SK-N-SH (cell line): ENCODE measurements at regions not wholly inside any gene's neighbourhood (a gene's known extent, or its start where the extent isn't known, plus 50 kb on each side); places are given as distances from the start of the nearest gene placed in this dataset.

Source experiments
- CTCF ChIA-PET: fragments of 300-600, 350-600 bp; formaldehyde crosslinking; extraction: SDS; loops from one replicate; lab custom pipeline; 2021; lab: Yijun Ruan, JAX
- POLR2A ChIA-PET: fragments of 350-600 bp; sonication (Branson Sonifier 250); formaldehyde crosslinking; extraction: SDS; loops from one replicate; lab custom pipeline; 2020; ENCODE audit warnings: antibody characterized with exemption, inconsistent platforms; lab: Yijun Ruan, JAX
- DNase-seq: peaks from one replicate; pipeline ENCODE4 v3.0.0; 2012
- H2AFZ ChIP-seq: fragments of 200-600 bp; sonication (generic); 2 replicates; pipeline ENCODE4 v1.8.1; 2016; ENCODE audit warnings: antibody characterized with exemption, mild to moderate bottlenecking, low read depth
- H3F3A ChIP-seq: fragments of 200-600 bp; sonication (generic); replicated peaks from 2 replicates; pipeline ENCODE3; 2016; ENCODE audit warnings: antibody characterized with exemption, mild to moderate bottlenecking; ENCODE audit not compliant: insufficient read depth
- H3K27ac ChIP-seq, 2 experiments: fragments of 200-500 bp in 1 of 2; fragments of 200-600 bp in 1 of 2; sonication (Bioruptor generic) in 1 of 2; sonication (generic), shearing (Covaris generic) in 1 of 2; 2 replicates each; pipeline versions ENCODE4 v1.5.1 to v1.6.1; 2014 to 2016; ENCODE audit warnings: low read depth in 2 of 2, inconsistent platforms in 1 of 2, low read length in 1 of 2, mild to moderate bottlenecking in 1 of 2, mixed read lengths in 1 of 2
- H3K27me3 ChIP-seq: fragments of 200-600 bp; sonication (generic), shearing (Covaris generic); 2 replicates; pipeline ENCODE4 v1.6.1; 2016; ENCODE audit warnings: mixed run types; ENCODE audit not compliant: insufficient read depth
- H3K36me3 ChIP-seq, 2 experiments: fragments of 200-500 bp in 1 of 2; fragments of 200-600 bp in 1 of 2; sonication (Bioruptor generic) in 1 of 2; sonication (generic) in 1 of 2; replicated peaks in 1 of 2; 2 replicates each; pipeline versions ENCODE3 to v1.5.1; 2014 to 2016; ENCODE audit warnings: low read length in 1 of 2, mild to moderate bottlenecking in 1 of 2; ENCODE audit not compliant: insufficient read depth in 2 of 2, control insufficient read depth in 1 of 2
- H3K4me1 ChIP-seq, 2 experiments: fragments of 200-500 bp in 1 of 2; fragments of 200-600 bp in 1 of 2; sonication (Bioruptor generic) in 1 of 2; sonication (generic), shearing (Covaris generic) in 1 of 2; 2 replicates each; pipeline versions ENCODE4 v1.5.1 to v1.6.1; 2014 to 2016; ENCODE audit warnings: low read depth in 1 of 2, low read length in 1 of 2, mixed run types in 1 of 2; ENCODE audit not compliant: insufficient read depth in 2 of 2, control insufficient read depth in 1 of 2
- H3K4me2 ChIP-seq: fragments of 200-600 bp; sonication (generic), shearing (Covaris generic); 2 replicates; pipeline ENCODE4 v1.6.1; 2017; ENCODE audit warnings: mixed run types
- H3K4me3 ChIP-seq, 2 experiments: fragments of 200-500 bp in 1 of 2; fragments of 200-600 bp in 1 of 2; sonication (Bioruptor generic) in 1 of 2; sonication (generic), shearing (Covaris generic) in 1 of 2; 2 replicates each; pipeline versions ENCODE4 v1.5.1 to v1.8.1; 2014 to 2016; ENCODE audit warnings: low read depth in 2 of 2, inconsistent platforms in 1 of 2, low read length in 1 of 2, mild to moderate bottlenecking in 1 of 2, mixed read lengths in 1 of 2, moderate library complexity in 1 of 2
- H3K79me2 ChIP-seq: fragments of 200-600 bp; sonication (generic); 2 replicates; pipeline ENCODE4 v1.8.1; 2017; ENCODE audit warnings: mild to moderate bottlenecking; ENCODE audit not compliant: insufficient read depth
- H3K9ac ChIP-seq: fragments of 200-600 bp; sonication (generic); 2 replicates; pipeline ENCODE4 v1.6.1; 2017; ENCODE audit warnings: mixed run types
- H3K9me2 ChIP-seq: fragments of 200-600 bp; sonication (generic); 2 replicates; pipeline ENCODE4 v1.6.1; 2017; ENCODE audit warnings: mixed run types
- H3K9me3 ChIP-seq: fragments of 200-600 bp; sonication (generic); 2 replicates; pipeline ENCODE4 v1.6.1; 2017; ENCODE audit warnings: mixed run types, mild to moderate bottlenecking, moderate library complexity
- H4K20me1 ChIP-seq: fragments of 200-600 bp; sonication (generic); 2 replicates; pipeline ENCODE4 v1.6.1; 2017; ENCODE audit warnings: mild to moderate bottlenecking, mixed run types; ENCODE audit not compliant: insufficient read depth
- EZH2phosphoT487 ChIP-seq: fragments of 200-600 bp; sonication (generic); IDR thresholded peaks from 2 replicates; pipeline ENCODE4 v1.6.1; 2017; ENCODE audit warnings: low read depth, mixed run types, mild to moderate bottlenecking, antibody characterized with exemption, moderate library complexity, borderline replicate concordance
- FOSL2 ChIP-seq: IDR thresholded peaks from 2 replicates; pipeline ENCODE4 v1.4.0; 2012; ENCODE audit warnings: low read depth, mild to moderate bottlenecking, moderate library complexity, borderline replicate concordance
- JUND ChIP-seq: IDR thresholded peaks from 2 replicates; pipeline ENCODE4 v1.4.0; 2012
- MEF2A ChIP-seq: IDR thresholded peaks from 2 replicates; pipeline ENCODE4 v1.4.0; 2012; ENCODE audit warnings: low read depth, borderline replicate concordance
- MXI1 ChIP-seq: IDR thresholded peaks from 2 replicates; pipeline ENCODE4 v1.6.1; 2012; ENCODE audit warnings: mild to moderate bottlenecking, low read depth, low read length, improper control_type of control experiment
- NFIC ChIP-seq: IDR thresholded peaks from 2 replicates; pipeline ENCODE4 v1.4.0; 2012; ENCODE audit warnings: borderline replicate concordance
- POLR2AphosphoS5 ChIP-seq: IDR thresholded peaks from 2 replicates; pipeline ENCODE4 v1.6.1; 2012; ENCODE audit warnings: low read depth, low read length
- RAD21 ChIP-seq: IDR thresholded peaks from 2 replicates; pipeline ENCODE4 v1.6.1; 2012; ENCODE audit warnings: mild to moderate bottlenecking, low read length
- SIN3A ChIP-seq: IDR thresholded peaks from 2 replicates; pipeline ENCODE4 v1.6.1; 2012; ENCODE audit warnings: low read depth, mild to moderate bottlenecking, low read length, moderate library complexity, borderline replicate concordance
- SMC3 ChIP-seq: IDR thresholded peaks from 2 replicates; pipeline ENCODE4 v1.6.1; 2012; ENCODE audit warnings: low read depth, low read length, improper control_type of control experiment
- TAF1 ChIP-seq: IDR thresholded peaks from 2 replicates; pipeline ENCODE4 v1.6.1; 2012; ENCODE audit warnings: low read depth, mild to moderate bottlenecking, low read length, moderate library complexity, borderline replicate concordance
- TCF12 ChIP-seq: IDR thresholded peaks from 2 replicates; pipeline ENCODE4 v1.4.0; 2012
- TEAD4 ChIP-seq: IDR thresholded peaks from 2 replicates; pipeline ENCODE4 v1.4.0; 2012; ENCODE audit warnings: mild to moderate bottlenecking, borderline replicate concordance; ENCODE audit not compliant: insufficient read depth
- YY1 ChIP-seq: IDR thresholded peaks from 2 replicates; pipeline ENCODE4 v1.4.0; 2012; ENCODE audit warnings: low read depth, mild to moderate bottlenecking
- ZBTB33 ChIP-seq: IDR thresholded peaks from 2 replicates; pipeline ENCODE4 v1.4.0; 2012; ENCODE audit warnings: low read depth, borderline replicate concordance
- WGBS: methylation state at CpG from one replicate; pipeline ENCODE4 v1.1.6; 2017; ENCODE audit warnings: low lambda C conversion rate; 5-methylcytosine and 5-hydroxymethylcytosine counted together
- TF ChIP-seq, protein P1 (sequence below): IDR thresholded peaks from 2 replicates; pipeline ENCODE4 v1.4.0; 2012; ENCODE audit warnings: low read depth

- DNase-seq: no peak
- CTCF ChIA-PET: interaction anchor here (1.4 to 1.5 kb wide), 2 partner anchors 9 to 70 kb away, joined by 3 to 4 read pairs; no protein-coding TSS in a partner anchor
- Histone ChIP-seq H3K4me2 (no peak overlapping the region), H3K79me2 (no peaks in the 10 kb centered on the region; the same call in 1 of the 2 replicates), H3K4me1 (peaks cover 8 to 21% of the 10 kb centered on the region in 2 experiments), H3K9me2 (no peaks in the 10 kb centered on the region), H3K9me3 (no peaks in the 10 kb centered on the region), H3F3A (no peaks in the 10 kb centered on the region), H3K9ac (no peak overlapping the region), H4K20me1 (no peaks in the 10 kb centered on the region), H2AFZ (no peak overlapping the region), H3K36me3 (no peaks in the 10 kb centered on the region), H3K27me3 (no peaks in the 10 kb centered on the region), H3K27ac (no peak overlapping the region), H3K4me3 (no peak overlapping the region)
- no peak for TF ChIP-seq MXI1
- no peak for TF ChIP-seq TCF12
- no peak for TF ChIP-seq RAD21
- no peak for TF ChIP-seq ZBTB33
- no peak for TF ChIP-seq MEF2A
- TF ChIP-seq NFIC: no peak
- no peak for TF ChIP-seq SIN3A
- no peak for TF ChIP-seq SMC3
- TF ChIP-seq TEAD4: no peak
- no peak for TF ChIP-seq EZH2phosphoT487
- no peak for TF ChIP-seq FOSL2
- no peak for TF ChIP-seq JUND
- TF ChIP-seq TAF1: no peak
- TF ChIP-seq POLR2AphosphoS5: no peak
- no peak for TF ChIP-seq YY1
- 92% methylated on average over 3 of the region's 3 CpGs for WGBS
- POLR2A ChIA-PET: no interaction called here
These were observed 320.0 kb downstream of the FSIP2 start for GRCh38 chr2:186058614-186059013.

GRCh38 chr2:186059096-186059495 is 320.5 kb downstream of the FSIP2 start:
- H3K79me2 ChIP-seq: no peaks in the 10 kb centered on the region; the same call in 1 of the 2 replicates
- peak overlapping the region in 1 of 2 experiments; percentile 34; a peak in 1 of 4 replicates for H3K27ac ChIP-seq
- DNase-seq: no peak
- 64% methylated on average over 1 of the region's 1 CpG for WGBS
- H3F3A ChIP-seq: no peaks in the 10 kb centered on the region
- no peaks in the 10 kb centered on the region for H3K36me3 ChIP-seq
- ChIA-PET POLR2A (no interaction called here), CTCF (interaction anchor here (1.4 to 1.5 kb wide), 2 partner anchors 10 to 69 kb away, joined by 3 to 4 read pairs; no protein-coding TSS in a partner anchor)
- peaks cover 8 to 21% of the 10 kb centered on the region in 2 experiments for H3K4me1 ChIP-seq
- H3K4me3 ChIP-seq: no peak overlapping the region
- H3K9me2 ChIP-seq: no peaks in the 10 kb centered on the region
- no peaks in the 10 kb centered on the region for H3K27me3 ChIP-seq
- H3K4me2 ChIP-seq: no peak overlapping the region
- TF ChIP-seq, protein P1, sequence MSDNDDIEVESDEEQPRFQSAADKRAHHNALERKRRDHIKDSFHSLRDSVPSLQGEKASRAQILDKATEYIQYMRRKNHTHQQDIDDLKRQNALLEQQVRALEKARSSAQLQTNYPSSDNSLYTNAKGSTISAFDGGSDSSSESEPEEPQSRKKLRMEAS: no peak
- TF ChIP-seq NFIC: peak; percentile 64
- no peak overlapping the region for H3K9ac ChIP-seq
- H3K9me3 ChIP-seq: no peaks in the 10 kb centered on the region
- H4K20me1 ChIP-seq: no peaks in the 10 kb centered on the region
- H2AFZ ChIP-seq: no peak overlapping the region
